Liver (tissue), 7 donors: ENCODE measurements at regions not wholly inside any gene's neighbourhood (a gene's known extent, or its start where the extent isn't known, plus 50 kb on each side); places are given as distances from the start of the nearest gene placed in this dataset.

ENCODE experiments used
- DNase-seq: peaks from one replicate; pipeline ENCODE4 v3.0.0-alpha.2; 2017; ENCODE audit warnings: low spot score
- H3K27ac ChIP-seq, 2 donors: one replicate each; pipeline ENCODE4 v1.7.0; 2013; ENCODE audit warnings: inconsistent platforms in 2 of 2, low read length in 2 of 2, control low read depth in 1 of 2, low read depth in 1 of 2, mild to moderate bottlenecking in 1 of 2
- H3K27me3 ChIP-seq, 4 donors: one replicate each; pipeline versions ENCODE4 v1.6.1 to v1.7.0; 2013; ENCODE audit warnings: low read length in 3 of 4, inconsistent platforms in 1 of 4, mild to moderate bottlenecking in 1 of 4, moderate library complexity in 1 of 4; ENCODE audit not compliant: control insufficient read depth in 4 of 4, insufficient read depth in 4 of 4
- H3K36me3 ChIP-seq, 4 donors: one replicate each; pipeline versions ENCODE4 v1.6.1 to v1.7.0; 2013; ENCODE audit warnings: low read length in 3 of 4, mild to moderate bottlenecking in 3 of 4, low read depth in 1 of 4, moderate library complexity in 1 of 4; ENCODE audit not compliant: control insufficient read depth in 4 of 4, insufficient read depth in 3 of 4
- H3K4me1 ChIP-seq, 4 donors: one replicate each; pipeline versions ENCODE4 v1.6.1 to v1.7.0; 2013; ENCODE audit warnings: low read length in 3 of 4, mild to moderate bottlenecking in 3 of 4, moderate library complexity in 1 of 4; ENCODE audit not compliant: control insufficient read depth in 4 of 4, insufficient read depth in 4 of 4
- H3K4me3 ChIP-seq, 3 donors: one replicate each; pipeline versions ENCODE4 v1.6.1 to v1.7.0; 2013; ENCODE audit warnings: low read length in 3 of 3, control low read depth in 1 of 3, low read depth in 1 of 3, mild to moderate bottlenecking in 1 of 3
- H3K9ac ChIP-seq, 2 donors: one replicate each; pipeline ENCODE4 v1.7.0; 2013; ENCODE audit warnings: low read length in 2 of 2, mild to moderate bottlenecking in 2 of 2, moderate library complexity in 2 of 2, control low read depth in 1 of 2, low read depth in 1 of 2
- H3K9me3 ChIP-seq, 4 donors: one replicate each; pipeline versions ENCODE4 v1.6.1 to v1.7.0; 2013; ENCODE audit warnings: low read length in 3 of 4; ENCODE audit not compliant: control insufficient read depth in 4 of 4
- EGR1 ChIP-seq, 2 donors: IDR thresholded peaks; 2 replicates each; pipeline ENCODE4 v1.6.1; 2016 to 2018; ENCODE audit warnings: antibody characterized with exemption in 2 of 2, low read depth in 2 of 2
- FOXA1 ChIP-seq: IDR thresholded peaks from 2 replicates; pipeline ENCODE4 v1.6.1; 2016; ENCODE audit warnings: antibody characterized with exemption
- GABPA ChIP-seq, 2 donors: IDR thresholded peaks in 1 of 2; conservative IDR thresholded peaks in 1 of 2; 2 replicates each; pipeline ENCODE4 v1.6.1; 2016; ENCODE audit warnings: antibody characterized with exemption in 2 of 2, mild to moderate bottlenecking in 1 of 2, moderate library complexity in 1 of 2
- HNF4A ChIP-seq, 2 donors: conservative IDR thresholded peaks; 2 replicates each; pipeline ENCODE4 v1.6.1; 2016; ENCODE audit warnings: antibody characterized with exemption in 2 of 2, mild to moderate bottlenecking in 2 of 2
- HNF4G ChIP-seq: IDR thresholded peaks from 2 replicates; pipeline ENCODE4 v1.6.1; 2016; ENCODE audit warnings: antibody characterized with exemption
- JUND ChIP-seq, 2 donors: IDR thresholded peaks; 2 replicates each; pipeline ENCODE4 v1.6.1; 2016; ENCODE audit warnings: antibody characterized with exemption in 2 of 2
- NR2F2 ChIP-seq: IDR thresholded peaks from 2 replicates; pipeline ENCODE4 v1.6.1; 2016; ENCODE audit warnings: antibody characterized with exemption
- RAD21 ChIP-seq, 2 donors: IDR thresholded peaks; 2 replicates each; pipeline ENCODE4 v1.6.1; 2016; ENCODE audit warnings: antibody characterized with exemption in 2 of 2, mild to moderate bottlenecking in 2 of 2
- RXRA ChIP-seq, 2 donors: IDR thresholded peaks; 2 replicates each; pipeline ENCODE4 v1.6.1; 2017 to 2018; ENCODE audit warnings: antibody characterized with exemption in 2 of 2, mild to moderate bottlenecking in 1 of 2
- SP1 ChIP-seq: IDR thresholded peaks from 2 replicates; pipeline ENCODE4 v1.6.1; 2018; ENCODE audit warnings: antibody characterized with exemption, mild to moderate bottlenecking
- TAF1 ChIP-seq: conservative IDR thresholded peaks from 2 replicates; pipeline ENCODE4 v1.6.1; 2016; ENCODE audit warnings: antibody characterized with exemption, mild to moderate bottlenecking
- YY1 ChIP-seq: IDR thresholded peaks from 2 replicates; pipeline ENCODE4 v1.6.1; 2016; ENCODE audit warnings: antibody characterized with exemption, mild to moderate bottlenecking
- WGBS: extraction: QIAGEN DNeasy Blood & Tissue Kit; methylation state at CpG from one replicate; pipeline ENCODE4 v1.1.7; 2013; 5-methylcytosine and 5-hydroxymethylcytosine counted together
- TF ChIP-seq, protein P1 (sequence below): IDR thresholded peaks from 2 replicates; pipeline ENCODE4 v1.6.1; 2016; ENCODE audit warnings: antibody characterized with exemption
- TF ChIP-seq, protein P2 (sequence below): IDR thresholded peaks from 2 replicates; pipeline ENCODE4 v1.6.1; 2016; ENCODE audit warnings: antibody characterized with exemption
- TF ChIP-seq, protein P3 (sequence below): IDR thresholded peaks from 2 replicates; pipeline ENCODE4 v1.6.1; 2016; ENCODE audit warnings: antibody characterized with exemption, mild to moderate bottlenecking
- TF ChIP-seq, protein P4 (sequence below): IDR thresholded peaks from 2 replicates; pipeline ENCODE4 v1.6.1; 2016; ENCODE audit warnings: antibody characterized with exemption
- donor health status: healthy.
- donor health status: healthy.
- donor health status: healthy.
- donor health status: healthy.

DNA sequence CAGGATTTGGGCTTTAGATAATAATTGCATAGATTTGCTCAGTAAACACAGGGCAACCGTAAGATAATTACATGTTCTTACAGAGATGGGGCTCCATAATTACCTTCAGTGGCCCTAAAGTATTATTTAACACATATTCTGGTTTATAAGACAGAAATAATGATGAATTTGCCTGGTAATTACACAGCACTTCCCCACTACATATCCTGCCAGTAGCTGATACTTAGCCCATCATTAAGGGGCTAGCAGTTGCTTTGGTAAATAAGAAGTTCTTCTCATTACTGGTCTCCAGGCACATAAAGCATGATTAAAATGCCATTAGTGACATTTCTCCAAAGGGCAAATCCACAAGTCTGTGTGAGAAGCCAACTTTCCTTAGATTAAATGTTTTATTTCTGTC, 158.7 kb downstream of the NUAK1 start (continued):
- TF ChIP-seq, protein P1, sequence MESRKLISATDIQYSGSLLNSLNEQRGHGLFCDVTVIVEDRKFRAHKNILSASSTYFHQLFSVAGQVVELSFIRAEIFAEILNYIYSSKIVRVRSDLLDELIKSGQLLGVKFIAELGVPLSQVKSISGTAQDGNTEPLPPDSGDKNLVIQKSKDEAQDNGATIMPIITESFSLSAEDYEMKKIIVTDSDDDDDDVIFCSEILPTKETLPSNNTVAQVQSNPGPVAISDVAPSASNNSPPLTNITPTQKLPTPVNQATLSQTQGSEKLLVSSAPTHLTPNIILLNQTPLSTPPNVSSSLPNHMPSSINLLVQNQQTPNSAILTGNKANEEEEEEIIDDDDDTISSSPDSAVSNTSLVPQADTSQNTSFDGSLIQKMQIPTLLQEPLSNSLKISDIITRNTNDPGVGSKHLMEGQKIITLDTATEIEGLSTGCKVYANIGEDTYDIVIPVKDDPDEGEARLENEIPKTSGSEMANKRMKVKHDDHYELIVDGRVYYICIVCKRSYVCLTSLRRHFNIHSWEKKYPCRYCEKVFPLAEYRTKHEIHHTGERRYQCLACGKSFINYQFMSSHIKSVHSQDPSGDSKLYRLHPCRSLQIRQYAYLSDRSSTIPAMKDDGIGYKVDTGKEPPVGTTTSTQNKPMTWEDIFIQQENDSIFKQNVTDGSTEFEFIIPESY, result no peak
- TF ChIP-seq YY1, result no peak
- TF ChIP-seq FOXA1, result no peak
- TF ChIP-seq, protein P2, sequence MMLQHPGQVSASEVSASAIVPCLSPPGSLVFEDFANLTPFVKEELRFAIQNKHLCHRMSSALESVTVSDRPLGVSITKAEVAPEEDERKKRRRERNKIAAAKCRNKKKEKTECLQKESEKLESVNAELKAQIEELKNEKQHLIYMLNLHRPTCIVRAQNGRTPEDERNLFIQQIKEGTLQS, result no peak

DNA sequence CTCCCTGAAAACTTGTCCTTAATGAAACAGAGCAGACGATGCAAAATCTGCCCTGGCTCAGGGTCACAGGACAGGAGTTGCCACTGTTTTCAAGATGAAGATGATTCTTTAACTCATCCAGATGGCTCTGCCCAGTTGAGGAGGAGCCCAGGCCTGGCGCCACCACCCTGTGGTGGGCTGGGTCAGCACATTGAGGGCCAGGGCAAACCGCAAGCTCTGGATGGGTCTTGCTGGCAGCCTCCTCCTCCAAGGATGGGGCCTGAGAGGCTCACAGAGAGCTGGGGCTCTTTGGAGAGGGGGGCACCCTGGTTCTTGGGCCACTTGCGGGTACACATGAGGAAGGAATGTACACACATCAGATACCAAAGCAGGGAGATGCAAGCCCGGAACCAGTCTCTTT, 158.2 kb downstream of the NUAK1 start:
- Histone ChIP-seq H3K27ac (no peak overlapping the region), H3K27me3 (no peaks in the 10 kb centered on the region), H3K4me1 (no peaks in the 10 kb centered on the region), H3K9me3 (no peaks in the 10 kb centered on the region), H3K4me3 (no peak overlapping the region), H3K9ac (no peak overlapping the region), H3K36me3 (no peaks in the 10 kb centered on the region)
- WGBS, result 93% methylated on average over 5 of the region's 5 CpGs
- TF ChIP-seq SP1 (no peak), JUND (IDR thresholded peaks at IDR 0.05) (no peak), RAD21 (IDR thresholded peaks at IDR 0.05) (no peak), FOXA1 (no peak), EGR1 (IDR thresholded peaks at IDR 0.05; ENCODE audit: low read depth in 2 of 2) (no peak), GABPA (IDR thresholded peaks at IDR 0.05 in 1 of 2, conservative IDR thresholded peaks at IDR 0.05 in 1 of 2) (no peak), RXRA (IDR thresholded peaks at IDR 0.05) (no peak), TAF1 (no peak), HNF4G (no peak), NR2F2 (no peak)
- TF ChIP-seq, protein P1, result no peak
- TF ChIP-seq, protein P3, sequence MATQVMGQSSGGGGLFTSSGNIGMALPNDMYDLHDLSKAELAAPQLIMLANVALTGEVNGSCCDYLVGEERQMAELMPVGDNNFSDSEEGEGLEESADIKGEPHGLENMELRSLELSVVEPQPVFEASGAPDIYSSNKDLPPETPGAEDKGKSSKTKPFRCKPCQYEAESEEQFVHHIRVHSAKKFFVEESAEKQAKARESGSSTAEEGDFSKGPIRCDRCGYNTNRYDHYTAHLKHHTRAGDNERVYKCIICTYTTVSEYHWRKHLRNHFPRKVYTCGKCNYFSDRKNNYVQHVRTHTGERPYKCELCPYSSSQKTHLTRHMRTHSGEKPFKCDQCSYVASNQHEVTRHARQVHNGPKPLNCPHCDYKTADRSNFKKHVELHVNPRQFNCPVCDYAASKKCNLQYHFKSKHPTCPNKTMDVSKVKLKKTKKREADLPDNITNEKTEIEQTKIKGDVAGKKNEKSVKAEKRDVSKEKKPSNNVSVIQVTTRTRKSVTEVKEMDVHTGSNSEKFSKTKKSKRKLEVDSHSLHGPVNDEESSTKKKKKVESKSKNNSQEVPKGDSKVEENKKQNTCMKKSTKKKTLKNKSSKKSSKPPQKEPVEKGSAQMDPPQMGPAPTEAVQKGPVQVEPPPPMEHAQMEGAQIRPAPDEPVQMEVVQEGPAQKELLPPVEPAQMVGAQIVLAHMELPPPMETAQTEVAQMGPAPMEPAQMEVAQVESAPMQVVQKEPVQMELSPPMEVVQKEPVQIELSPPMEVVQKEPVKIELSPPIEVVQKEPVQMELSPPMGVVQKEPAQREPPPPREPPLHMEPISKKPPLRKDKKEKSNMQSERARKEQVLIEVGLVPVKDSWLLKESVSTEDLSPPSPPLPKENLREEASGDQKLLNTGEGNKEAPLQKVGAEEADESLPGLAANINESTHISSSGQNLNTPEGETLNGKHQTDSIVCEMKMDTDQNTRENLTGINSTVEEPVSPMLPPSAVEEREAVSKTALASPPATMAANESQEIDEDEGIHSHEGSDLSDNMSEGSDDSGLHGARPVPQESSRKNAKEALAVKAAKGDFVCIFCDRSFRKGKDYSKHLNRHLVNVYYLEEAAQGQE, result no peak
- TF ChIP-seq, protein P2, result no peak
- DNase-seq, result no peak

- Histone ChIP-seq H3K36me3 (no peaks in the 10 kb centered on the region), H3K4me3 (no peak overlapping the region), H3K27ac (no peak overlapping the region), H3K4me1 (no peaks in the 10 kb centered on the region), H3K27me3 (no peaks in the 10 kb centered on the region), H3K9me3 (no peaks in the 10 kb centered on the region), H3K9ac (no peak overlapping the region)
- WGBS, result 77% methylated on average over 6 of the region's 6 CpGs
- DNase-seq, result no peak
- TF ChIP-seq SP1 (no peak), TAF1 (no peak), NR2F2 (peak; percentile 83), HNF4A (conservative IDR thresholded peaks at IDR 0.05) (no peak), RXRA (IDR thresholded peaks at IDR 0.05) (no peak)
- TF ChIP-seq, protein P2, result no peak
- TF ChIP-seq, protein P1, result no peak
- TF ChIP-seq, protein P4, sequence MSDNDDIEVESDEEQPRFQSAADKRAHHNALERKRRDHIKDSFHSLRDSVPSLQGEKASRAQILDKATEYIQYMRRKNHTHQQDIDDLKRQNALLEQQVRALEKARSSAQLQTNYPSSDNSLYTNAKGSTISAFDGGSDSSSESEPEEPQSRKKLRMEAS, result no peak
Observed at GRCh38 chr12:105982022-105982421, 156.7 kb downstream of the NUAK1 start.
